SK-N-SH treated with all-trans-retinoic acid at 6 μM for 48 hours (cell line): ENCODE measurements at regions not wholly inside any gene's neighbourhood (a gene's known extent, or its start where the extent isn't known, plus 50 kb on each side); places are given as distances from the start of the nearest gene placed in this dataset.

Experiments
- ATAC-seq: fragments of 200-7000 bp; cut with Tn5 transposase; 3 replicates; pipeline ENCODE4 v1.9.1; 2020; ENCODE audit warnings: mild to moderate bottlenecking, moderate library complexity
- ARNTL ChIP-seq: fragments of 450-650 bp; formaldehyde crosslinking; IDR thresholded peaks from 2 replicates; pipeline ENCODE4 v1.5.0; 2020; ENCODE audit warnings: low read depth, mild to moderate bottlenecking, moderate library complexity, borderline replicate concordance
- CSDC2 ChIP-seq: fragments of 250-450 bp; sonication (Bioruptor Pico); IDR thresholded peaks from 2 replicates; pipeline ENCODE4 v1.5.0; 2020; ENCODE audit warnings: mild to moderate bottlenecking, moderate library complexity
- CSRNP3 ChIP-seq: fragments of 250-450 bp; sonication (Bioruptor Pico); IDR thresholded peaks from 2 replicates; pipeline ENCODE4 v1.5.1; 2021; ENCODE audit warnings: mild to moderate bottlenecking, moderate library complexity
- ISL1 ChIP-seq: fragments of 250-450 bp; sonication (Bioruptor Pico); IDR thresholded peaks from 2 replicates; pipeline ENCODE4 v2.1.2; 2022; ENCODE audit warnings: mild to moderate bottlenecking, moderate library complexity
- OSR1 ChIP-seq: fragments of 250-450 bp; sonication (Bioruptor Pico); IDR thresholded peaks from 2 replicates; pipeline ENCODE4 v1.8.0; 2022; ENCODE audit warnings: moderate library complexity, mild to moderate bottlenecking, inconsistent platforms
- PPARA ChIP-seq: fragments of 250-450 bp; sonication (Bioruptor Pico); IDR thresholded peaks from 2 replicates; pipeline ENCODE4 v1.5.0; 2020; ENCODE audit warnings: mild to moderate bottlenecking, borderline replicate concordance
- RARB ChIP-seq: fragments of 250-450 bp; sonication (Bioruptor Pico); IDR thresholded peaks from 2 replicates; pipeline ENCODE4 v1.8.0; 2021; ENCODE audit warnings: mild to moderate bottlenecking, moderate library complexity
- SNAI2 ChIP-seq: fragments of 250-450 bp; sonication (Bioruptor Pico); IDR thresholded peaks from 2 replicates; pipeline ENCODE4 v1.5.0; 2020; ENCODE audit warnings: mild to moderate bottlenecking, moderate library complexity
- TCF4 ChIP-seq: fragments of 250-450 bp; sonication (Bioruptor Pico); IDR thresholded peaks from 2 replicates; pipeline ENCODE4 v1.8.0; 2021; ENCODE audit warnings: mild to moderate bottlenecking, moderate library complexity, borderline replicate concordance
- TSHZ2 ChIP-seq: fragments of 250-450 bp; sonication (Bioruptor Pico); IDR thresholded peaks from 2 replicates; pipeline ENCODE4 v1.5.0; 2020; ENCODE audit warnings: mild to moderate bottlenecking, moderate library complexity
- ZFP3 ChIP-seq: fragments of 250-450 bp; sonication (Bioruptor Pico); IDR thresholded peaks from 2 replicates; pipeline ENCODE4 v1.5.0; 2020; ENCODE audit warnings: mild to moderate bottlenecking, moderate library complexity
- ZFP30 ChIP-seq: fragments of 450-650 bp; formaldehyde crosslinking; IDR thresholded peaks from 2 replicates; pipeline ENCODE4 v1.5.0; 2022; ENCODE audit warnings: mild to moderate bottlenecking, moderate library complexity
- ZNF70 ChIP-seq: fragments of 450-650 bp; formaldehyde crosslinking; IDR thresholded peaks from 2 replicates; pipeline ENCODE4 v1.5.0; 2020; ENCODE audit warnings: mild to moderate bottlenecking, moderate library complexity
- ZNF8 ChIP-seq: fragments of 450-650 bp; formaldehyde crosslinking; IDR thresholded peaks from 2 replicates; pipeline ENCODE4 v1.5.0; 2020; ENCODE audit warnings: mild to moderate bottlenecking, moderate library complexity
- TF ChIP-seq, protein P1 (sequence below): fragments of 250-450 bp; sonication (Bioruptor Pico); IDR thresholded peaks from 2 replicates; pipeline ENCODE4 v1.8.0; 2021; ENCODE audit warnings: low read depth, mild to moderate bottlenecking, moderate library complexity, borderline replicate concordance
- TF ChIP-seq, protein P2 (sequence below): fragments of 250-450 bp; sonication (Bioruptor Pico); IDR thresholded peaks from 2 replicates; pipeline ENCODE4 v1.8.0; 2020; ENCODE audit warnings: mild to moderate bottlenecking, moderate library complexity, borderline replicate concordance
- TF ChIP-seq, protein P3 (sequence below): fragments of 250-450 bp; sonication (Bioruptor Pico); IDR thresholded peaks from 2 replicates; pipeline ENCODE4 v1.5.1; 2020; ENCODE audit warnings: low read depth, mild to moderate bottlenecking, moderate library complexity

DNA sequence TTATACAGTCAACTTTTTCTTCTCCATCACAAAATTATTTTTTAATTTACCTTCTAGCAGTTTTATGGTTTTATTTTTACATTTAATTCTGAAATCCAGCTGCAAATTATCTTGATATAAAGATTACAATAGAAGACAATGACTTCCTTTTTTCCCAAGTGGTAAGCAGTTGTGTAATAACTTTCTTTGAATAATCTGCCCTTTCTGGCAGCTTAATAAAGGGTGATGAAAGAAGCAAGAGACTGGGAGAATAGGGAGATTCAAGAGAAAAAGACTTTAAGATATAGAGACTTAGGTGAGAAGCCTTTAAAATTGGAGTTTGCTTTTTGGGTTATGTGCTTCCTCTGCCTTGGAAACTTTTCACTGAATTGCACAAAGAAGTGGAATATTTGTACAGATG is 100.4 kb upstream of the FREM1 start:
- TF ChIP-seq ZFP3 (CRISPR knock-in tag) (no peak), SNAI2 (no peak), RARB (CRISPR knock-in tag) (no peak), ZNF70 (CRISPR knock-in tag) (no peak), PPARA (no peak), ARNTL (CRISPR knock-in tag) (no peak)
- TF ChIP-seq, all 23 proteins: peak for 0
- ATAC-seq, result no peak

- no peak for TF ChIP-seq OSR1 (CRISPR knock-in tag)
- no peak for TF ChIP-seq ZNF8 (CRISPR knock-in tag)
- TF ChIP-seq, protein P1, sequence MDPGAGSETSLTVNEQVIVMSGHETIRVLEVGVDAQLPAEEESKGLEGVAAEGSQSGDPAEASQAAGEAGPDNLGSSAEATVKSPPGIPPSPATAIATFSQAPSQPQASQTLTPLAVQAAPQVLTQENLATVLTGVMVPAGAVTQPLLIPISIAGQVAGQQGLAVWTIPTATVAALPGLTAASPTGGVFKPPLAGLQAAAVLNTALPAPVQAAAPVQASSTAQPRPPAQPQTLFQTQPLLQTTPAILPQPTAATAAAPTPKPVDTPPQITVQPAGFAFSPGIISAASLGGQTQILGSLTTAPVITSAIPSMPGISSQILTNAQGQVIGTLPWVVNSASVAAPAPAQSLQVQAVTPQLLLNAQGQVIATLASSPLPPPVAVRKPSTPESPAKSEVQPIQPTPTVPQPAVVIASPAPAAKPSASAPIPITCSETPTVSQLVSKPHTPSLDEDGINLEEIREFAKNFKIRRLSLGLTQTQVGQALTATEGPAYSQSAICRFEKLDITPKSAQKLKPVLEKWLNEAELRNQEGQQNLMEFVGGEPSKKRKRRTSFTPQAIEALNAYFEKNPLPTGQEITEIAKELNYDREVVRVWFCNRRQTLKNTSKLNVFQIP (CRISPR knock-in tag), result no peak
- TF ChIP-seq, protein P2, sequence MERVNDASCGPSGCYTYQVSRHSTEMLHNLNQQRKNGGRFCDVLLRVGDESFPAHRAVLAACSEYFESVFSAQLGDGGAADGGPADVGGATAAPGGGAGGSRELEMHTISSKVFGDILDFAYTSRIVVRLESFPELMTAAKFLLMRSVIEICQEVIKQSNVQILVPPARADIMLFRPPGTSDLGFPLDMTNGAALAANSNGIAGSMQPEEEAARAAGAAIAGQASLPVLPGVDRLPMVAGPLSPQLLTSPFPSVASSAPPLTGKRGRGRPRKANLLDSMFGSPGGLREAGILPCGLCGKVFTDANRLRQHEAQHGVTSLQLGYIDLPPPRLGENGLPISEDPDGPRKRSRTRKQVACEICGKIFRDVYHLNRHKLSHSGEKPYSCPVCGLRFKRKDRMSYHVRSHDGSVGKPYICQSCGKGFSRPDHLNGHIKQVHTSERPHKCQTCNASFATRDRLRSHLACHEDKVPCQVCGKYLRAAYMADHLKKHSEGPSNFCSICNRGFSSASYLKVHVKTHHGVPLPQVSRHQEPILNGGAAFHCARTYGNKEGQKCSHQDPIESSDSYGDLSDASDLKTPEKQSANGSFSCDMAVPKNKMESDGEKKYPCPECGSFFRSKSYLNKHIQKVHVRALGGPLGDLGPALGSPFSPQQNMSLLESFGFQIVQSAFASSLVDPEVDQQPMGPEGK (CRISPR knock-in tag), result no peak
- TF ChIP-seq ZFP30, result no peak
- no peak for ATAC-seq
These were observed 97.5 kb upstream of the FREM1 start for GRCh38 chr9:15007698-15008097.

DNA sequence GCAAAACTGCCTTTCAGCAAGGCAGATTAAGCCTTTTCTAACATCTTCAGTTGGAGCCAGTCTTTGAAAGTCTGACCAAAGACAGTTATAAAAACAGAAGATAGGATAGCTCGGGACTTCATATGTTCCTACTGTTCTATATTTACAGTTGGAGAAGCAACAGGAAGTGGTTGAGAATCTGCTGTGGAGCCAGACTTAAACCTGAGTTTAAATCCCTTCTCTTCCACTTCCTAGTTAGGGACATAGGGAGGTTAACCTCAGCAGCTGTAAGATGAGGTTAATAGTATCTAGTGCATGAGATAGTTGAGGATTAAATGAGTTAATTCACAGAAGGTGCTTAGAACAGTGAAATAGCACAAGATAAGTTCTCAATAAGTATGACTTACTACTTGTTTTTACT is 84.5 kb upstream of the FREM1 start:
- TF ChIP-seq CSRNP3 (CRISPR knock-in tag) (no peak), TCF4 (no peak), ZFP3 (CRISPR knock-in tag) (no peak), PPARA (no peak), TSHZ2 (CRISPR knock-in tag) (no peak), CSDC2 (CRISPR knock-in tag) (no peak), ZNF8 (CRISPR knock-in tag) (no peak), ZNF70 (CRISPR knock-in tag) (no peak), ISL1 (no peak)
- TF ChIP-seq, protein P3, sequence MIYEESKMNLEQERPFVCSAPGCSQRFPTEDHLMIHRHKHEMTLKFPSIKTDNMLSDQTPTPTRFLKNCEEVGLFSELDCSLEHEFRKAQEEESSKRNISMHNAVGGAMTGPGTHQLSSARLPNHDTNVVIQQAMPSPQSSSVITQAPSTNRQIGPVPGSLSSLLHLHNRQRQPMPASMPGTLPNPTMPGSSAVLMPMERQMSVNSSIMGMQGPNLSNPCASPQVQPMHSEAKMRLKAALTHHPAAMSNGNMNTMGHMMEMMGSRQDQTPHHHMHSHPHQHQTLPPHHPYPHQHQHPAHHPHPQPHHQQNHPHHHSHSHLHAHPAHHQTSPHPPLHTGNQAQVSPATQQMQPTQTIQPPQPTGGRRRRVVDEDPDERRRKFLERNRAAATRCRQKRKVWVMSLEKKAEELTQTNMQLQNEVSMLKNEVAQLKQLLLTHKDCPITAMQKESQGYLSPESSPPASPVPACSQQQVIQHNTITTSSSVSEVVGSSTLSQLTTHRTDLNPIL (CRISPR knock-in tag), result no peak
- TF ChIP-seq, protein P2 (CRISPR knock-in tag), result no peak
- TF ChIP-seq, protein P1 (CRISPR knock-in tag), result no peak
- TF ChIP-seq, all 23 proteins: peak for 0
- no peak for ATAC-seq
